Glomerular endothelial cell (primary cell): ENCODE measurements at regions not wholly inside any gene's neighbourhood (a gene's known extent, or its start where the extent isn't known, plus 50 kb on each side); places are given as distances from the start of the nearest gene placed in this dataset.
"Not testable (repeated sequence)": the region's sequence is repeated elsewhere in the genome, so short reads cannot be mapped to it uniquely, and the experiment has no call there.

Experiments
- DNase-seq: peaks from one replicate; pipeline ENCODE4 v3.0.0-alpha.2; 2011; ENCODE audit warnings: low read depth, low spot score; ENCODE audit errors: extremely low read depth

- no peak for DNase-seq
Observed at GRCh38 chr10:125555267-125555666, 127.7 kb downstream of the TEX36 start.

- no peak for DNase-seq
Observed at GRCh38 chr10:125554753-125555152, 128.2 kb downstream of the TEX36 start.

GRCh38 chr10:125554016-125554703, 128.8 kb downstream of the TEX36 start:
- DNase-seq, result no peak

GRCh38 chr10:125553091-125553490, 129.9 kb downstream of the TEX36 start:
- no peak for DNase-seq

GRCh38 chr10:125551247-125551646, 131.7 kb downstream of the TEX36 start:
- no peak for DNase-seq

GRCh38 chr10:125550362-125550761, 132.6 kb downstream of the TEX36 start:
- peak; percentile 27 for DNase-seq

- DNase-seq, result no peak
Observed at GRCh38 chr10:125549653-125550052, 133.3 kb downstream of the TEX36 start.

- DNase-seq, result no peak
Observed at GRCh38 chr10:125548878-125549277, 134.1 kb downstream of the TEX36 start.

- no peak for DNase-seq
Observed at GRCh38 chr10:125548356-125548755, 134.6 kb downstream of the TEX36 start.

- no peak for DNase-seq
Observed at GRCh38 chr10:125547010-125547650, 135.8 kb downstream of the TEX36 start.

- no peak for DNase-seq
Observed at GRCh38 chr10:125543796-125544195, 139.2 kb downstream of the TEX36 start.

GRCh38 chr10:125538947-125539731, 143.8 kb downstream of the TEX36 start:
- no peak for DNase-seq

- DNase-seq, result no peak
Observed at GRCh38 chr10:125536236-125536635, 146.7 kb downstream of the TEX36 start.

GRCh38 chr10:125535559-125535958, 147.4 kb downstream of the TEX36 start:
- no peak for DNase-seq

GRCh38 chr10:125534515-125534914, 148.4 kb downstream of the TEX36 start:
- DNase-seq, result no peak

- no peak for DNase-seq
Observed at GRCh38 chr10:125533866-125534265, 149.1 kb downstream of the TEX36 start.

GRCh38 chr10:125531465-125531864, 151.5 kb downstream of the TEX36 start:
- DNase-seq, result no peak

- no peak for DNase-seq
Observed at GRCh38 chr10:125523347-125523746, 159.6 kb downstream of the TEX36 start.

GRCh38 chr10:125521721-125522680, 161.0 kb downstream of the TEX36 start:
- DNase-seq, result no peak

GRCh38 chr10:125520968-125521367, 162.0 kb downstream of the TEX36 start:
- DNase-seq, result no peak

GRCh38 chr10:125518397-125518796, 164.6 kb downstream of the TEX36 start:
- not testable (repeated sequence) for DNase-seq
